ENCODE measurements at regions not wholly inside any gene's neighbourhood (a gene's known extent, or its start where the extent isn't known, plus 50 kb on each side); places are given as distances from the start of the nearest gene placed in this dataset.

DNA sequence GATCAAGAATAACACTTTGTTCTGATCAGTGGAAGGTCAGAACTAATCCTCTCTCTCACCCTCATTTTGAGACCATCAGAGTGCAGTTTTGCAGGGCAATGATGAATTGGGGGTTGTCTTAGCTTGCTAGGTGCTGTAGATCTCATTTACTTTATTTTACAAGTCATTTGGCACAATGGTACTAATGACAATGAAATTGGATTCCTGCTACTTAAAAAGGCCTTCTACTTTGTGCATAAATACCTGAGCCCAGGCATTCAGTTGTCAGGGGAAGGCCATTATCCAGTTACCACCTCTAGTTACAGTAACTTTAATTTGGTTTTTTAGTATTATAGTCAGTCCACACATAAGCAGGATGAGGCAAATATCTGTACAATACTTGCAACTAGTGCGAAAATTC lies 240.0 kb downstream of the HDGFL1 start:
- intact Hi-C loops (cut with DNase I), result no loop called here
- TF ChIP-seq CTCF (IDR thresholded peaks at IDR 0.05), result no peak
- H3K9me3 ChIP-seq, result no peaks in the 10 kb centered on the region
- no peaks in the 10 kb centered on the region for H3K36me3 ChIP-seq (ENCODE audit: insufficient read depth in 1 of 2, low read depth in 1 of 2)
- no peak for ATAC-seq
- no peak for DNase-seq
- no peak overlapping the region for H3K27ac ChIP-seq
- no peaks in the 10 kb centered on the region for H3K4me1 ChIP-seq
- H3K4me3 ChIP-seq, result no peak overlapping the region
- H3K27me3 ChIP-seq (ENCODE audit: insufficient read depth in 3 of 3, low read length in 2 of 3), result no peaks in the 10 kb centered on the region
- WGBS, 3 donors, result 89 to 100% (median 93%) methylated on average over 1 of the region's 1 CpG

DNA sequence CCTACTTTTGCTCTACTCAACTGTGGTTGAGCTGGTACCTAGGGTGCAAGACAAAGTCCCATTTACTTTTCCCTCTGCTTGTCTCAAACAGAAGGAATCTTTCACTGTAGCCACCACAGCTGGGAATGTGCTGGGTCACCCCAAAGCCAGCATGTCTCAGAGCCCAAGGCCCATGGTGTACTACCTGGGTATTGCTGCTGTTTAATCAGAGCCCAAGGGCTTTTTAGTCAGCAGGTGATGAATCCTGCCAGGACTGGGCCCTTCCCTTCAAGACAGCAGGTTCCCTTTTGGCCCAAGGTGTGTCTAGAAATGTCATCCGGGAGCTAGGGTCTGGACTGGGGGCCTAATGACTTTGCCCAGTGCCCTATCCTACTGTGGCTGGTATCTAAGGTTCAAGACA lies 249.8 kb downstream of the HDGFL1 start:
- 95 to 98% (median 96%) methylated on average over 1 of the region's 1 CpG for WGBS, 3 donors
- DNase-seq (no peak), ATAC-seq (no peak)
- intact Hi-C loops (cut with DNase I), result no loop called here
- no peaks in the 10 kb centered on the region for H3K9me3 ChIP-seq
- no peaks in the 10 kb centered on the region for H3K27me3 ChIP-seq (ENCODE audit: insufficient read depth in 3 of 3, low read length in 2 of 3)
- no peak for TF ChIP-seq CTCF (IDR thresholded peaks at IDR 0.05)
- H3K36me3 ChIP-seq (ENCODE audit: insufficient read depth in 1 of 2, low read depth in 1 of 2), result no peaks in the 10 kb centered on the region
- no peak overlapping the region for H3K27ac ChIP-seq
- H3K4me3 ChIP-seq, result no peak overlapping the region
- H3K4me1 ChIP-seq, result no peaks in the 10 kb centered on the region

DNA sequence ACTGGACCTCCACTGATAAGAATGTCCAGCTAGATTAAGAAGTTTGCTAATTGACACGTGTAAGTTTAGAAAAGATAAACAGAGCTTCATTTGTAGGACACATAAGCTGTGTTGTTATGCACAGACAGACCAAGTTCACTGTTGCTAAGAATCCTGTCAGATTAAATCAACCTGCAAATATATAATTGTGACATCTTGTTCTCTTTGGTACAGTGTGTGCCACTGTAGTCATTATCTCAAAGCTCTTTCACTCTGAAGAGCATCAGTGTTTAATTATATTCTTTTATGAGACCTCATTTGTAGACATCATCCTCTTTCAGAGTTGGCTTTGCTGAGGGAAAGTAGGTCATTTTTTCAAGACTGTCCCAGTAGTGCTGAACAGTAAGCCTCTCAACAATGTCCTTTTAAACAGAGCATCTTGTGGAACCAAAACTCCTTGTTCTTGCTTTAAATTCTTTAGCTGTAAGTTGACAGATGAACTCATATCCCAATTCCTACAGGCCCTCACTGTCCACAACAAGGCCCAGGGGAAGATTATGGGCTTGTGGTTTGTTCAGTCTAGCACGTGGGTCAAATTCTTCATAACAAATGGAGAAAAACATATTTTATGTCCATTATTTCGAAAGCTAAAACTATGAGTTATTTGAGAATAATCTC lies 252.4 kb downstream of the HDGFL1 start:
- 47 to 84% (median 75%) methylated on average over 3 of the region's 3 CpGs for WGBS, 3 donors
- intact Hi-C loops (cut with DNase I), result no loop called here
- no peaks in the 10 kb centered on the region for H3K27me3 ChIP-seq (ENCODE audit: insufficient read depth in 3 of 3, low read length in 2 of 3)
- no peak for ATAC-seq
- H3K9me3 ChIP-seq, result no peaks in the 10 kb centered on the region
- H3K36me3 ChIP-seq (ENCODE audit: insufficient read depth in 1 of 2, low read depth in 1 of 2), result no peaks in the 10 kb centered on the region
- H3K4me3 ChIP-seq, result no peak overlapping the region
- no peak overlapping the region for H3K27ac ChIP-seq
- TF ChIP-seq CTCF (IDR thresholded peaks at IDR 0.05), result no peak
- DNase-seq, result no peak
- H3K4me1 ChIP-seq, result no peaks in the 10 kb centered on the region

GRCh38 chr6:22825210-22825609 lies 255.8 kb downstream of the HDGFL1 start:
- intact Hi-C loops (cut with DNase I), result no loop called here
- 77 to 81% (median 80%) methylated on average over 3 of the region's 3 CpGs for WGBS, 3 donors

More at GRCh38 chr6:22825210-22825609, 255.8 kb downstream of the HDGFL1 start:
- H3K36me3 ChIP-seq (ENCODE audit: insufficient read depth in 1 of 2, low read depth in 1 of 2), result no peaks in the 10 kb centered on the region
- no peak overlapping the region for H3K4me3 ChIP-seq
- H3K4me1 ChIP-seq, result peaks cover 14% of the 10 kb centered on the region
- H3K27ac ChIP-seq, result no peak overlapping the region
- H3K9me3 ChIP-seq, result no peaks in the 10 kb centered on the region
- TF ChIP-seq CTCF (IDR thresholded peaks at IDR 0.05), result no peak
- no peak for ATAC-seq
- DNase-seq, result no peak
- no peaks in the 10 kb centered on the region for H3K27me3 ChIP-seq (ENCODE audit: insufficient read depth in 3 of 3, low read length in 2 of 3)
